GM23338 (cell line): ENCODE measurements at regions not wholly inside any gene's neighbourhood (a gene's known extent, or its start where the extent isn't known, plus 50 kb on each side); places are given as distances from the start of the nearest gene placed in this dataset.

Source experiments
- CREB1 ChIP-seq: fragments of 250-450 bp; sonication (Bioruptor Pico); IDR thresholded peaks from 2 replicates; pipeline ENCODE4 v1.5.0; 2020; ENCODE audit warnings: low read depth, mild to moderate bottlenecking, moderate library complexity
- EZH2 ChIP-seq: fragments of 200-600 bp; sonication (generic); IDR thresholded peaks from one replicate; pipeline ENCODE4 v1.8.0; 2017; ENCODE audit warnings: antibody characterized with exemption, mild to moderate bottlenecking, low read depth; ENCODE audit not compliant: unreplicated experiment
- EZH2phosphoT487 ChIP-seq: fragments of 200-600 bp; sonication (generic); IDR thresholded peaks from one replicate; pipeline ENCODE4 v1.8.1; 2018; ENCODE audit warnings: antibody characterized with exemption; ENCODE audit not compliant: unreplicated experiment
- NANOG ChIP-seq: IDR thresholded peaks from 2 replicates; pipeline ENCODE4 v1.6.1; 2016; ENCODE audit warnings: antibody characterized with exemption, borderline replicate concordance
- POLR2AphosphoS5 ChIP-seq: IDR thresholded peaks from 2 replicates; pipeline ENCODE4 v1.6.1; 2016; ENCODE audit warnings: antibody characterized with exemption, low read depth
- STAT1 ChIP-seq: IDR thresholded peaks from one replicate; pipeline ENCODE4 v1.6.1; 2016; ENCODE audit warnings: antibody characterized with exemption; ENCODE audit not compliant: unreplicated experiment
- TF ChIP-seq, protein P1 (sequence below), 2 experiments: fragments of 200-600 bp in 1 of 2; sonication (generic) in 1 of 2; conservative IDR thresholded peaks; 2 replicates each; pipeline versions ENCODE4 v1.5.1 to v1.6.1; 2016 to 2017; ENCODE audit warnings: antibody characterized with exemption in 2 of 2, low read depth in 2 of 2, mild to moderate bottlenecking in 2 of 2, moderate library complexity in 1 of 2
- TF ChIP-seq, protein P2 (sequence below): IDR thresholded peaks from one replicate; pipeline ENCODE4 v1.6.1; 2018; ENCODE audit warnings: antibody characterized with exemption; ENCODE audit not compliant: unreplicated experiment

DNA sequence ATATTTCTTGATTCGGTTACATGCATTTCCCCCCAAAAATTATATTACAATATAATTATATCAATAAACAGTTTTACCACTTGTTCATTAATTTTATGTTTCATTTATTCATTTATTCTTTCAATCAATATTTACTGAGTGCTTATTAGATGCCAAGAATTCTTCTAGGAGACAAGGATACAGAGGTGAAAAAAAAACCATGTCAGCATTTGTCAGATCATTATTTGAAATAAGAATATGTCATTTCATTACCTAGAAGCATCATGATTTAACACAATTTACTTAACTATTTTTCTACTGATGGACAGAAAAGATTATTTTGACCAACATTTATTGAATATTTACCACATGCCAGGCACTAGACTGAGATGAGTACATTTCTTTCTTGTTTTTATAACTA is 512.7 kb downstream of the LMO4 start:
- TF ChIP-seq, protein P1, sequence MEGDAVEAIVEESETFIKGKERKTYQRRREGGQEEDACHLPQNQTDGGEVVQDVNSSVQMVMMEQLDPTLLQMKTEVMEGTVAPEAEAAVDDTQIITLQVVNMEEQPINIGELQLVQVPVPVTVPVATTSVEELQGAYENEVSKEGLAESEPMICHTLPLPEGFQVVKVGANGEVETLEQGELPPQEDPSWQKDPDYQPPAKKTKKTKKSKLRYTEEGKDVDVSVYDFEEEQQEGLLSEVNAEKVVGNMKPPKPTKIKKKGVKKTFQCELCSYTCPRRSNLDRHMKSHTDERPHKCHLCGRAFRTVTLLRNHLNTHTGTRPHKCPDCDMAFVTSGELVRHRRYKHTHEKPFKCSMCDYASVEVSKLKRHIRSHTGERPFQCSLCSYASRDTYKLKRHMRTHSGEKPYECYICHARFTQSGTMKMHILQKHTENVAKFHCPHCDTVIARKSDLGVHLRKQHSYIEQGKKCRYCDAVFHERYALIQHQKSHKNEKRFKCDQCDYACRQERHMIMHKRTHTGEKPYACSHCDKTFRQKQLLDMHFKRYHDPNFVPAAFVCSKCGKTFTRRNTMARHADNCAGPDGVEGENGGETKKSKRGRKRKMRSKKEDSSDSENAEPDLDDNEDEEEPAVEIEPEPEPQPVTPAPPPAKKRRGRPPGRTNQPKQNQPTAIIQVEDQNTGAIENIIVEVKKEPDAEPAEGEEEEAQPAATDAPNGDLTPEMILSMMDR (conservative IDR thresholded peaks at IDR 0.05; ENCODE audit: low read depth in 2 of 2), result no peak
- TF ChIP-seq EZH2 (no peak), EZH2phosphoT487 (no peak), STAT1 (no peak), NANOG (no peak), CREB1 (no peak), POLR2AphosphoS5 (no peak)
- TF ChIP-seq, protein P2, sequence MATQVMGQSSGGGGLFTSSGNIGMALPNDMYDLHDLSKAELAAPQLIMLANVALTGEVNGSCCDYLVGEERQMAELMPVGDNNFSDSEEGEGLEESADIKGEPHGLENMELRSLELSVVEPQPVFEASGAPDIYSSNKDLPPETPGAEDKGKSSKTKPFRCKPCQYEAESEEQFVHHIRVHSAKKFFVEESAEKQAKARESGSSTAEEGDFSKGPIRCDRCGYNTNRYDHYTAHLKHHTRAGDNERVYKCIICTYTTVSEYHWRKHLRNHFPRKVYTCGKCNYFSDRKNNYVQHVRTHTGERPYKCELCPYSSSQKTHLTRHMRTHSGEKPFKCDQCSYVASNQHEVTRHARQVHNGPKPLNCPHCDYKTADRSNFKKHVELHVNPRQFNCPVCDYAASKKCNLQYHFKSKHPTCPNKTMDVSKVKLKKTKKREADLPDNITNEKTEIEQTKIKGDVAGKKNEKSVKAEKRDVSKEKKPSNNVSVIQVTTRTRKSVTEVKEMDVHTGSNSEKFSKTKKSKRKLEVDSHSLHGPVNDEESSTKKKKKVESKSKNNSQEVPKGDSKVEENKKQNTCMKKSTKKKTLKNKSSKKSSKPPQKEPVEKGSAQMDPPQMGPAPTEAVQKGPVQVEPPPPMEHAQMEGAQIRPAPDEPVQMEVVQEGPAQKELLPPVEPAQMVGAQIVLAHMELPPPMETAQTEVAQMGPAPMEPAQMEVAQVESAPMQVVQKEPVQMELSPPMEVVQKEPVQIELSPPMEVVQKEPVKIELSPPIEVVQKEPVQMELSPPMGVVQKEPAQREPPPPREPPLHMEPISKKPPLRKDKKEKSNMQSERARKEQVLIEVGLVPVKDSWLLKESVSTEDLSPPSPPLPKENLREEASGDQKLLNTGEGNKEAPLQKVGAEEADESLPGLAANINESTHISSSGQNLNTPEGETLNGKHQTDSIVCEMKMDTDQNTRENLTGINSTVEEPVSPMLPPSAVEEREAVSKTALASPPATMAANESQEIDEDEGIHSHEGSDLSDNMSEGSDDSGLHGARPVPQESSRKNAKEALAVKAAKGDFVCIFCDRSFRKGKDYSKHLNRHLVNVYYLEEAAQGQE, result no peak
